ENCODE measurements at regions not wholly inside any gene's neighbourhood (a gene's known extent, or its start where the extent isn't known, plus 50 kb on each side); places are given as distances from the start of the nearest gene placed in this dataset.

GRCh38 chr13:50401721-50402465 is 386.6 kb downstream of the KCNRG start:
- TF ChIP-seq CTCF (IDR thresholded peaks at IDR 0.05), result no peak
- TF ChIP-seq POLR2A (IDR thresholded peaks at IDR 0.05), result no peak
- TF ChIP-seq POLR2AphosphoS5 (IDR thresholded peaks at IDR 0.05; ENCODE audit: insufficient read depth in 1 of 2, low read depth in 1 of 2), result no peak

Measured in vagina (tissue), 2 donors.